ENCODE measurements at regions not wholly inside any gene's neighbourhood (a gene's known extent, or its start where the extent isn't known, plus 50 kb on each side); places are given as distances from the start of the nearest gene placed in this dataset.

GRCh38 chr18:60096428-60096827, 196.6 kb downstream of the PMAIP1 start:
- TF ChIP-seq CTCF (IDR thresholded peaks at IDR 0.05; ENCODE audit: poor library complexity) (no peak), EZH2phosphoT487 (IDR thresholded peaks at IDR 0.05; ENCODE audit: low read depth, severe bottlenecking, unreplicated experiment) (no peak)
